ENCODE measurements at regions not wholly inside any gene's neighbourhood (a gene's known extent, or its start where the extent isn't known, plus 50 kb on each side); places are given as distances from the start of the nearest gene placed in this dataset.

DNA sequence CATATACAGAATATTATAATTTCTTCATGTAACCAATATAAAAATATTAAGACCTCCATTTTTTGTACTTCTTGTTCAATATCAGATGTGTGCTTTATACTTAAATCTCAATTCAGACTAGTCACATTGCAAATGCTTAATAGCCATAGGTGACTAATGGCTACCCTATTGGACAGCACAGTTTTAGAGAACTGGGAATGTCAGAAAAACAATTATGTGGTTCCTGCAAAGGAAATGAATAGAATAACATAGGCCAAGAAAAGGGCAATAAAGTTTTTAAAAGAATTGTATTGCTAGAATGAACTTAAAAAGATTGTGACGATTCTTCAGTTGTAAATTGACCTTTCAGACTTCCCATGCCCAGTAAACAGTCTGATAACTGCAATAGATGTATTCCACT is 843.0 kb downstream of the METTL15 start:
- ATAC-seq, result no peak
- H3K36me3 ChIP-seq (ENCODE audit: insufficient read depth in 1 of 2, low read depth in 1 of 2), result no peaks in the 10 kb centered on the region
- no peaks in the 10 kb centered on the region for H3K27me3 ChIP-seq (ENCODE audit: insufficient read depth in 3 of 3, low read length in 2 of 3)
- H3K4me3 ChIP-seq, result no peak overlapping the region
- WGBS, 3 donors, result 86 to 93% (median 92%) methylated on average over 1 of the region's 1 CpG
- H3K4me1 ChIP-seq, result no peaks in the 10 kb centered on the region
- no peaks in the 10 kb centered on the region for H3K9me3 ChIP-seq
- H3K27ac ChIP-seq, result no peak overlapping the region
- TF ChIP-seq, protein P1, sequence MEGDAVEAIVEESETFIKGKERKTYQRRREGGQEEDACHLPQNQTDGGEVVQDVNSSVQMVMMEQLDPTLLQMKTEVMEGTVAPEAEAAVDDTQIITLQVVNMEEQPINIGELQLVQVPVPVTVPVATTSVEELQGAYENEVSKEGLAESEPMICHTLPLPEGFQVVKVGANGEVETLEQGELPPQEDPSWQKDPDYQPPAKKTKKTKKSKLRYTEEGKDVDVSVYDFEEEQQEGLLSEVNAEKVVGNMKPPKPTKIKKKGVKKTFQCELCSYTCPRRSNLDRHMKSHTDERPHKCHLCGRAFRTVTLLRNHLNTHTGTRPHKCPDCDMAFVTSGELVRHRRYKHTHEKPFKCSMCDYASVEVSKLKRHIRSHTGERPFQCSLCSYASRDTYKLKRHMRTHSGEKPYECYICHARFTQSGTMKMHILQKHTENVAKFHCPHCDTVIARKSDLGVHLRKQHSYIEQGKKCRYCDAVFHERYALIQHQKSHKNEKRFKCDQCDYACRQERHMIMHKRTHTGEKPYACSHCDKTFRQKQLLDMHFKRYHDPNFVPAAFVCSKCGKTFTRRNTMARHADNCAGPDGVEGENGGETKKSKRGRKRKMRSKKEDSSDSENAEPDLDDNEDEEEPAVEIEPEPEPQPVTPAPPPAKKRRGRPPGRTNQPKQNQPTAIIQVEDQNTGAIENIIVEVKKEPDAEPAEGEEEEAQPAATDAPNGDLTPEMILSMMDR (IDR thresholded peaks at IDR 0.05), result no peak
- no peak for DNase-seq
- intact Hi-C loops (cut with DNase I), result no loop called here

- DNase-seq, result no peak
- ATAC-seq, result no peak
- no peaks in the 10 kb centered on the region for H3K9me3 ChIP-seq
- no peaks in the 10 kb centered on the region for H3K36me3 ChIP-seq (ENCODE audit: insufficient read depth in 1 of 2, low read depth in 1 of 2)
- TF ChIP-seq, protein P1 (IDR thresholded peaks at IDR 0.05), result no peak
- no peak overlapping the region for H3K4me3 ChIP-seq
- no peaks in the 10 kb centered on the region for H3K4me1 ChIP-seq
- no peaks in the 10 kb centered on the region for H3K27me3 ChIP-seq (ENCODE audit: insufficient read depth in 3 of 3, low read length in 2 of 3)
- WGBS, 3 donors, result 52 to 58% (median 57%) methylated on average over 2 of the region's 2 CpGs
- H3K27ac ChIP-seq, result no peak overlapping the region
- intact Hi-C loops (cut with DNase I), result no loop called here
Observed at GRCh38 chr11:28939381-28939780, 831.2 kb downstream of the METTL15 start.

DNA sequence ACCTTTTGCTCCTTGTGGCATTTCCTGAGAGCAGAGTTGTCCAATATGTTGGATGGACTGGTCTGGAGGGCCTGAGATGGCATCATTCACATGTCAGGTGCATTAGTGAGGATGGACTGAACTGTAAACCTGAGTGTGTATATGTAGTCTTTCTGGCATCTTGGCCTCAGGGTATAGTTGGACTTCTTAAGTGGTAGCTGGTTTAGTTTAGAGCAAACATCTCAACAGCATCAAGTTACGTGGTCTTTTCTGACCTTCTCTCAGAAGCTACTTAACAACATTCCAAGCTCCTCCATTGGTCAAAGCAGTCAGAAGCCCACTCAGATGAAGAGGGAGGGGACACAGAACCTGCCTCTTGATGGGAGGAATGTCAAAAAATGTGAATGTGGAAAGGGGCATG is 829.9 kb downstream of the METTL15 start:
- TF ChIP-seq, protein P1 (IDR thresholded peaks at IDR 0.05), result no peak
- no peak overlapping the region for H3K27ac ChIP-seq
- no peak overlapping the region for H3K4me3 ChIP-seq
- no peaks in the 10 kb centered on the region for H3K36me3 ChIP-seq (ENCODE audit: insufficient read depth in 1 of 2, low read depth in 1 of 2)
- intact Hi-C loops (cut with DNase I), result no loop called here
- WGBS, 3 donors, result 74 to 87% (median 75%) methylated on average over 1 of the region's 1 CpG
- no peaks in the 10 kb centered on the region for H3K4me1 ChIP-seq
- ATAC-seq (no peak), DNase-seq (no peak)
- no peaks in the 10 kb centered on the region for H3K9me3 ChIP-seq
- no peaks in the 10 kb centered on the region for H3K27me3 ChIP-seq (ENCODE audit: insufficient read depth in 3 of 3, low read length in 2 of 3)

- intact Hi-C loops (cut with DNase I), result no loop called here
- H3K27me3 ChIP-seq (ENCODE audit: insufficient read depth in 3 of 3, low read length in 2 of 3), result no peaks in the 10 kb centered on the region
- WGBS, 3 donors, result 86 to 95% (median 92%) methylated on average over 4 of the region's 4 CpGs
- no peaks in the 10 kb centered on the region for H3K36me3 ChIP-seq (ENCODE audit: insufficient read depth in 1 of 2, low read depth in 1 of 2)
- H3K9me3 ChIP-seq, result peaks cover 4% of the 10 kb centered on the region
- H3K4me3 ChIP-seq, result no peak overlapping the region
- no peak overlapping the region for H3K27ac ChIP-seq
- ATAC-seq (no peak), DNase-seq (no peak)
- TF ChIP-seq, protein P1 (IDR thresholded peaks at IDR 0.05), result no peak
- H3K4me1 ChIP-seq, result no peaks in the 10 kb centered on the region
Observed at GRCh38 chr11:28932940-28933339, 824.8 kb downstream of the METTL15 start.

DNA sequence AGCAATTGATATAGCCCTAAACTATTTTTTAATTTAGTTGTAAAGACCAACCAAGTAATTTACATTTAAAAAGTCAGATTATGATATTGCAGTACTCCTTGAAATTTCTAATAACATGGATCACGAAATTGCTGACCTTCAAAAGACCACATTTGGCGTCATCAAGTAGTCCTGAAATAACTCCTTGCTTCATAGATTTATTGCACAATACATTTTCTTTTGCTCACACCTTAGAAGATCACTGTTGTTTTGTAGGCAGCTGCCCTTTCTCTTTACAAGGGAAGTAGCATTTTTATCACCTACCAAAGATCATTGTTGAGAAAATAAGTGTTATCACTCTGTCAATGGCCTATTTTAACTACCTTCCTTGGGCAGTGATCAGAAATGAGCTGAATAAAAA is 815.8 kb downstream of the METTL15 start:
- TF ChIP-seq, protein P1 (IDR thresholded peaks at IDR 0.05), result no peak
- Histone ChIP-seq H3K9me3 (no peaks in the 10 kb centered on the region), H3K27me3 (ENCODE audit: insufficient read depth in 3 of 3, low read length in 2 of 3) (no peaks in the 10 kb centered on the region)

More for the DNA sequence above, 815.8 kb downstream of the METTL15 start:
- 77 to 80% (median 78%) methylated on average over 2 of the region's 2 CpGs for WGBS, 3 donors
- DNase-seq (no peak), ATAC-seq (no peak)
- Histone ChIP-seq H3K4me1 (no peaks in the 10 kb centered on the region), H3K27ac (no peak overlapping the region), H3K4me3 (no peak overlapping the region), H3K36me3 (ENCODE audit: insufficient read depth in 1 of 2, low read depth in 1 of 2) (no peaks in the 10 kb centered on the region)
- intact Hi-C loops (cut with DNase I), result no loop called here

All from psoas muscle (tissue), 7 donors.